ENCODE measurements at regions not wholly inside any gene's neighbourhood (a gene's known extent, or its start where the extent isn't known, plus 50 kb on each side); places are given as distances from the start of the nearest gene placed in this dataset.
A peak's percentile ranks its signal among the peaks of the same experiment; 100 is the strongest.

DNA sequence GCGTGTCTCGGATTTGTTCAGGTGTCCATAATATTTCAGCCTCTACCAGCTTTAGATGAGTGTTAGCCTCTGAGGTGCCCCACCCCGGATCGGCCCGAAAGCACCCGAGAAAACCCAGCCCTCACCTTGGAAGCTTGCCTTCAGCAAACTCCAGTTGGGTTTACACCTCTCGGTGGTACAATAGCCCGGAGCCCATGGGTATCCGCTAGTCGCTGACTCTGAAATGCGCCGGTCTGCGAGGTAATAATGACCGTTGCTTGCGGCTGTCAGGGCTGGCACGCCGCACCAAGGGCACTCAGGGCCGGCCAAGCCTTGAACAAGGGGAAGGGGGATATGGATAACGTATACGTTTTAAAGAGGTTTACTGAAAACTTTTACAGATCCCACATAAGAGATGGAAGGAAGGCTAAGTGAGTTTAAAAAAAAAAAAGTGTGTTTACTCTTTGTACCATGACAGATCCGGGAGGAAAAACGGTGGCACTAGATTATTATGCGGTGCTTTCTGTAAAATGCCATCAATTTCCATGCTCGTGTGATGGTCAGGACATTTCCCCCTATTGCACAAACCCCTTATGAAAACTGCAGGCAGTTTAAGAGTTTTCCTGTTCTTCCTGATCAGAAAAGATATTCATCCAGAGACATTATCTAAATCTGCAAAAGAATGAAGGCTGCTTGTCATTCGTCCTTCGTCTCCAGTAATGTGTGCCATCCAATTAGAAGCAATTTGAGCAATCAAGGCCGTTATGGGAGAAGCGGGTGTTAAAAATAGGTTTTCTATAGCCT lies 124.2 kb downstream of the TMEM161B start:
- no peak overlapping the region for H3K4me3 ChIP-seq
- H3K27ac ChIP-seq: no peak overlapping the region
- no peaks in the 10 kb centered on the region for H3K36me3 ChIP-seq
- TF ChIP-seq, protein P1, sequence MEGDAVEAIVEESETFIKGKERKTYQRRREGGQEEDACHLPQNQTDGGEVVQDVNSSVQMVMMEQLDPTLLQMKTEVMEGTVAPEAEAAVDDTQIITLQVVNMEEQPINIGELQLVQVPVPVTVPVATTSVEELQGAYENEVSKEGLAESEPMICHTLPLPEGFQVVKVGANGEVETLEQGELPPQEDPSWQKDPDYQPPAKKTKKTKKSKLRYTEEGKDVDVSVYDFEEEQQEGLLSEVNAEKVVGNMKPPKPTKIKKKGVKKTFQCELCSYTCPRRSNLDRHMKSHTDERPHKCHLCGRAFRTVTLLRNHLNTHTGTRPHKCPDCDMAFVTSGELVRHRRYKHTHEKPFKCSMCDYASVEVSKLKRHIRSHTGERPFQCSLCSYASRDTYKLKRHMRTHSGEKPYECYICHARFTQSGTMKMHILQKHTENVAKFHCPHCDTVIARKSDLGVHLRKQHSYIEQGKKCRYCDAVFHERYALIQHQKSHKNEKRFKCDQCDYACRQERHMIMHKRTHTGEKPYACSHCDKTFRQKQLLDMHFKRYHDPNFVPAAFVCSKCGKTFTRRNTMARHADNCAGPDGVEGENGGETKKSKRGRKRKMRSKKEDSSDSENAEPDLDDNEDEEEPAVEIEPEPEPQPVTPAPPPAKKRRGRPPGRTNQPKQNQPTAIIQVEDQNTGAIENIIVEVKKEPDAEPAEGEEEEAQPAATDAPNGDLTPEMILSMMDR (IDR thresholded peaks at IDR 0.05; ENCODE audit: low read depth, low read length): no peak
- no peaks in the 10 kb centered on the region for H3K9me3 ChIP-seq (ENCODE audit: low read depth)
- H3K27me3 ChIP-seq: peaks cover 95% of the 10 kb centered on the region
- peak in 1 of 2 donors; percentile 12 for DNase-seq (ENCODE audit: low read depth in 1 of 2, low spot score in 1 of 2)
- peaks cover 3% of the 10 kb centered on the region for H3K4me1 ChIP-seq (ENCODE audit: low read depth)

DNA sequence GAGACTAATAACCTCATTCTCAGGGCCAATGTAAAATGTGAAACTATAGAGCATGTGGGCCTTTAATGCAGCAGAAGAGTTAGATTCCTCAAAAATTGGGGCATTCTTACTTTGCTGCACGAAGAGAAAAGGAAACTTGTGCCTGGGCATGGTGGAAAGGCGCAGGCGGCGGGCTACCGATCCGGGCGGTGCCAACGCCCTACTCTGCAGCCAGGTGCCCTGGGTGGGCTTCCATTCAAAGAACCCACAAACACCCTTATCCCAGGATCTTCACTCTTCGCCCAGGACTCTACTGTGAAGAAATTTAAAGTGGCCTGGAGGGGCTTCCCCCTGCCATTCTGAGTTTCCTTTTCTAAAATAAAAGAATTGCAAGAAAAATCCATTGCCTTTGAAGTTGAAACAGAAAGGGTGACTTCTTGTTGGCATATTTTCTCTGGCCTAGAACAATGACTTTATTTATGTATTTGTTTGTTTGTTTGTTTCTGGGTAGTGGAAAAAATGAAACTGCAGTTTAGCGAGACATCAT lies 124.9 kb downstream of the TMEM161B start:
- H3K36me3 ChIP-seq: no peaks in the 10 kb centered on the region
- H3K4me3 ChIP-seq: no peak overlapping the region

DNA sequence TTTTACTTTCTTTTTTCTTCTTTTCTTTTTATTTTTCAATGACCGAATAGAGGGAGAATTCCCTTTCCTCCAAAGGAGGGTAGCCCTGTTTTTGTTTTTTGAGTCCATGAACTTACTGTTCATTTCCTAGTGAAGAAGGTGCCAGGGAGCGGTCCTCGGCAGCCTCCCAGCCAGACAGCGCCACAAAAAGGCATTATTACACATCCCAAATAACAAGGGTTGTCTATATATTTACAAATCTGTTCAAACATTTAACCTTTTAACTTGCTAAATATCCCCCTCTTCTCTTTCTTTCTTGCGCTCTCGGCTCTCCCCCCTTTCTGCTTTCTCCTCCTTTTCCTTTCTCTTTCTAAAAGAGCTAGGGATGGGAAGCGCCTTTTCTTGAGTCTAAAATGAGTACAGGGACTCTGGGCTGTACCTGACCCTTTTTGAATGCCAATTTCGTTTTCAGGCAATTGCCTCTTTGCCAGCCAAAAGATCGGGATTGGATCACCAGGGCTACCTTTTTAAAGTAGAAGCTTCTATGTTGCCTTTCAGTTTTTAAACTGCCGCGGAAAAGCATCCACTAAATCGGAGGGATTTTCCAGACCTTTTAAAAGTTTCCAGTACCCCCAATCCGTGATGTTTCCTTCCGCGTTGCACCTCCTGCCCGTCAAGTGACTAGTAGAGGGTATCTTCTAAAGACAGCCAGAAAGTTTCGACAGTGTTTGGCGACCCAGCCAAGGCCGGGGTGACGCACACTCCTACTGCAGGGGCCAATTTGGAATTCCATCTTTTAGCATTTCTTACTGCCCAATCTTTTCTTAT lies 125.6 kb downstream of the TMEM161B start:
- TF ChIP-seq, protein P1 (IDR thresholded peaks at IDR 0.05; ENCODE audit: low read depth, low read length): no peak
- no peaks in the 10 kb centered on the region for H3K36me3 ChIP-seq
- H3K9me3 ChIP-seq (ENCODE audit: low read depth): no peaks in the 10 kb centered on the region
- peaks cover 3% of the 10 kb centered on the region for H3K4me1 ChIP-seq (ENCODE audit: low read depth)
- H3K27ac ChIP-seq: no peak overlapping the region
- peak in 1 of 2 donors; percentile 6 for DNase-seq (ENCODE audit: low read depth in 1 of 2, low spot score in 1 of 2)
- peaks cover 92% of the 10 kb centered on the region for H3K27me3 ChIP-seq
- no peak overlapping the region for H3K4me3 ChIP-seq

More for the DNA sequence above, 124.9 kb downstream of the TMEM161B start:
- H3K27me3 ChIP-seq: peaks cover 95% of the 10 kb centered on the region
- no peak for DNase-seq (ENCODE audit: low read depth in 1 of 2, low spot score in 1 of 2)
- no peak overlapping the region for H3K27ac ChIP-seq
- peaks cover 3% of the 10 kb centered on the region for H3K4me1 ChIP-seq (ENCODE audit: low read depth)
- TF ChIP-seq, protein P1 (IDR thresholded peaks at IDR 0.05; ENCODE audit: low read depth, low read length): no peak
- H3K9me3 ChIP-seq (ENCODE audit: low read depth): no peaks in the 10 kb centered on the region

DNA sequence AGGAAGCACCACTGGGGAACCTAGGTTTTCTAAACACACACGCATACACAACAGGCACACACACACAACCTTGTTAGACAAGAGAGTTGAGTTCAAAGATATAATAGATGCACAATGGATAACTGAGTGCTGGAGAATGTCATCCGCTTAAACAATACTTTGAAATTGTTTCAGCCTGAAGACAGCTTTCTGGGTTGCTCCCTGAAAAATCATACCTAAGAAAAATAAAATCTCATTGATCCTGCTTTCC lies 126.1 kb downstream of the TMEM161B start:
- Histone ChIP-seq H3K36me3 (no peaks in the 10 kb centered on the region), H3K27me3 (peaks cover 92% of the 10 kb centered on the region), H3K4me3 (no peak overlapping the region), H3K9me3 (ENCODE audit: low read depth) (no peaks in the 10 kb centered on the region), H3K27ac (no peak overlapping the region), H3K4me1 (ENCODE audit: low read depth) (peaks cover 3% of the 10 kb centered on the region)
- no peak for DNase-seq (ENCODE audit: low read depth in 1 of 2, low spot score in 1 of 2)
- TF ChIP-seq, protein P1 (IDR thresholded peaks at IDR 0.05; ENCODE audit: low read depth, low read length): no peak

DNA sequence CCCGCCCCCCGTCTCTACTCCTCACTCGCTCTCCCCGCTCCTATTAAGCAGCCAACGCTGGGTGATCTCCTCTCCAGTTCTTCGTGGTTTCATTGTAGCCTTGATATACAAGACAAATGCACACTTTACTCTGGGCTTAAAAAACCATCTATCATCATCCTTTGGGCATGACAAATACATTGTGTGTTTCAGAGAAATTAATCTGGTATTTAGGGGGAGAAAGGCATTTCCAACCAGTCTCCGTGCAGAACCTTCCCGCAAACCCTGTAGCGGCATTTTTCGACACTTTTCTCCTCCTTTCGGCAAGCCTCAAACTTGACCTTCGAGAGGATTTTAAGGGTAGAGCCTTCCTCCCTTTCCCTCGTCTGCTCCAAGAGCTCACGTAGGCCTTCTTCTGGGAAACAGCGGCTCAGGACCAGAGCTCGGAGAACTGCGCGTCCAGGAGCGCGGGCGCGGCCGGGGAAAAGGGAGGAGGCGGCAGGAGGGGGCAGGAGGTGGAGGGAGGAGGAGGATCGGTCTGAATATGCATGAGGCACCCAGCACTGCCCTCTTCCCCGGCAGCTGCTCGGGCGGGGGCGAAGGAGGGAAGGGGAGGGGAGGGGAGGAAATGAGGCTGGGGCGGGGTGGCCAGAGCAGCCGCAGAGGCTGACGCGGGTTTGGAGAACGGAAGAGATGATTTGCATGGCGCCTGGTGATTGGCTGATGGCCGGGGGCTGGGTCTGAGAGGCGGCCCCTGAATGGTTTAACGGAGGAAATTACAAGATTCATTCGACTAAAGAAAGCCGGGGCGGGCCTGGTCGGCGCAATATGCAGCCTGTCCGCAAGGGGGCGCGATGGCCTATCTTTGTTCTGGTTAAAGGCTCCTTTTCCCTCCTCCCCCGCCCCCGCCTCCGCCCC lies 127.5 kb downstream of the TMEM161B start:
- H3K27me3 ChIP-seq: peaks cover 86% of the 10 kb centered on the region
- TF ChIP-seq, protein P1 (IDR thresholded peaks at IDR 0.05; ENCODE audit: low read depth, low read length): peak; percentile 55

More for the DNA sequence above, 127.5 kb downstream of the TMEM161B start:
- H3K9me3 ChIP-seq (ENCODE audit: low read depth): no peaks in the 10 kb centered on the region
- H3K4me3 ChIP-seq: peak overlapping the region; percentile 34
- peak; percentile 98 for DNase-seq (ENCODE audit: low read depth in 1 of 2, low spot score in 1 of 2)
- H3K27ac ChIP-seq: no peak overlapping the region
- H3K4me1 ChIP-seq (ENCODE audit: low read depth): peaks cover 3% of the 10 kb centered on the region
- H3K36me3 ChIP-seq: no peaks in the 10 kb centered on the region
